Coronary artery (tissue), 2 donors: ENCODE measurements at regions not wholly inside any gene's neighbourhood (a gene's known extent, or its start where the extent isn't known, plus 50 kb on each side); places are given as distances from the start of the nearest gene placed in this dataset.

ENCODE experiments used
- DNase-seq: peaks from one replicate; pipeline ENCODE4 v3.0.0-alpha.2; 2017; ENCODE audit warnings: low spot score
- H3K27ac ChIP-seq, 2 donors: fragments of 200-600 bp; sonication (generic); one replicate each; pipeline ENCODE4 v1.5.1; 2016 to 2019
- H3K4me3 ChIP-seq: fragments of 200-600 bp; sonication (generic); 2 replicates; pipeline ENCODE4 v1.5.1; 2016; ENCODE audit warnings: mild to moderate bottlenecking, moderate library complexity
- CTCF ChIP-seq: fragments of 200-600 bp; sonication (generic); IDR thresholded peaks from one replicate; pipeline ENCODE4 v1.5.1; 2019; ENCODE audit warnings: antibody characterized with exemption

GRCh38 chr7:68291710-68292109, 1295.1 kb downstream of the TYW1 start:
- Histone ChIP-seq H3K4me3 (no peak overlapping the region), H3K27ac (no peak overlapping the region)
- no peak for DNase-seq
- TF ChIP-seq CTCF: no peak

- Histone ChIP-seq H3K27ac (no peak overlapping the region), H3K4me3 (no peak overlapping the region)
- DNase-seq: no peak
- no peak for TF ChIP-seq CTCF
These were observed 1298.8 kb downstream of the TYW1 start for GRCh38 chr7:68295386-68295785.

GRCh38 chr7:68304536-68304935, 1293.7 kb upstream of the AUTS2 start:
- H3K4me3 ChIP-seq: no peak overlapping the region
- no peak overlapping the region for H3K27ac ChIP-seq
- DNase-seq: no peak
- TF ChIP-seq CTCF: no peak

- H3K4me3 ChIP-seq: no peak overlapping the region
- no peak for DNase-seq
- no peak overlapping the region for H3K27ac ChIP-seq
- TF ChIP-seq CTCF: no peak
These were observed 1291.6 kb upstream of the AUTS2 start for GRCh38 chr7:68306692-68307107.

- DNase-seq: no peak
- no peak for TF ChIP-seq CTCF
- Histone ChIP-seq H3K27ac (no peak overlapping the region), H3K4me3 (no peak overlapping the region)
These were observed 1289.0 kb upstream of the AUTS2 start for GRCh38 chr7:68309271-68309670.

GRCh38 chr7:68309806-68310205, 1288.5 kb upstream of the AUTS2 start:
- Histone ChIP-seq H3K27ac (no peak overlapping the region), H3K4me3 (no peak overlapping the region)
- TF ChIP-seq CTCF: no peak
- no peak for DNase-seq

- TF ChIP-seq CTCF: no peak
- no peak for DNase-seq
- no peak overlapping the region for H3K27ac ChIP-seq
- no peak overlapping the region for H3K4me3 ChIP-seq
These were observed 1286.3 kb upstream of the AUTS2 start for GRCh38 chr7:68311958-68312357.
